Right lobe of liver (tissue), 6 donors: ENCODE measurements at regions not wholly inside any gene's neighbourhood (a gene's known extent, or its start where the extent isn't known, plus 50 kb on each side); places are given as distances from the start of the nearest gene placed in this dataset.

Experiments used
- ATAC-seq, 4 donors: fragments of 200-7000 bp; cut with Tn5 transposase; one replicate each; pipeline ENCODE4 v1.9.1; 2020; ENCODE audit warnings: mild to moderate bottlenecking in 4 of 4, moderate library complexity in 4 of 4
- DNase-seq, 3 donors: peaks; one replicate each; pipeline ENCODE4 v3.0.0-alpha.2; 2020
- H3K27ac ChIP-seq, 3 donors: fragments of 200-600 bp; one replicate each; pipeline ENCODE4 v1.8.0; 2022
- H3K27me3 ChIP-seq, 2 donors: fragments of 200-600 bp; one replicate each; pipeline ENCODE4 v1.8.0; 2022
- H3K36me3 ChIP-seq, 4 donors: fragments of 200-600 bp; sonication (generic) in 1 of 4; one replicate each; pipeline versions ENCODE4 v1.5.1 to v1.8.0; 2017 to 2022; ENCODE audit warnings: control low read depth in 1 of 4
- H3K4me1 ChIP-seq, 4 donors: fragments of 200-600 bp; sonication (generic) in 1 of 4; one replicate each; pipeline versions ENCODE4 v1.5.1 to v1.8.0; 2017 to 2022; ENCODE audit warnings: control low read depth in 1 of 4
- H3K4me3 ChIP-seq, 3 donors: fragments of 200-600 bp; one replicate each; pipeline ENCODE4 v1.8.0; 2022
- H3K9me3 ChIP-seq, 4 donors: fragments of 200-600 bp; sonication (generic) in 1 of 4; one replicate each; pipeline versions ENCODE4 v1.5.1 to v1.8.0; 2017 to 2022; ENCODE audit warnings: control low read depth in 1 of 4
- CTCF ChIP-seq, 4 donors: fragments of 200-600 bp in 3 of 4; fragments of 450-650 bp in 1 of 4; IDR thresholded peaks; one replicate each; pipeline versions ENCODE4 v1.5.1 to v1.8.0; 2016 to 2022; ENCODE audit warnings: antibody characterized with exemption in 4 of 4, mild to moderate bottlenecking in 2 of 4
- POLR2A ChIP-seq: fragments of 450-650 bp; IDR thresholded peaks from one replicate; pipeline ENCODE4 v1.6.1; 2017; ENCODE audit warnings: antibody characterized with exemption, mild to moderate bottlenecking
- WGBS: methylation state at CpG from one replicate; pipeline ENCODE4 v1.1.6; 2018; ENCODE audit warnings: low coverage, low lambda C conversion rate; ENCODE audit not compliant: insufficient coverage; ENCODE audit errors: missing lambda C conversion rate; 5-methylcytosine and 5-hydroxymethylcytosine counted together
- intact Hi-C, 2 donors: fragments of 100-400 bp; cut with DNase I; formaldehyde crosslinking; loops; one replicate each; pipeline versions ENCODE4 v1.11.2 to v1.14.1; 2022
- donor health status: DM: no; HTN: yes; CAD: no.
- donor health status: DM: no; HTN: no; CAD: no.
- donor health status: DM: no; HTN: no; CAD: no.
- donor health status: DM: no; HTN: yes; CAD: no.
- donor health status: DM: no; HTN: yes; CAD: no.

- TF ChIP-seq CTCF (IDR thresholded peaks at IDR 0.05) (no peak), POLR2A (no peak)
- ATAC-seq = no peak
- no peaks in the 10 kb centered on the region for H3K9me3 ChIP-seq
- no peak overlapping the region for H3K4me3 ChIP-seq
- 32% methylated on average over 3 of the region's 3 CpGs for WGBS
- no peak overlapping the region for H3K27ac ChIP-seq
- no peaks in the 10 kb centered on the region for H3K4me1 ChIP-seq
- DNase-seq = no peak
- peaks cover 0 to 4% of the 10 kb centered on the region in 2 donors for H3K27me3 ChIP-seq
- intact Hi-C loops = no loop called here
- H3K36me3 ChIP-seq = no peaks in the 10 kb centered on the region
Observed at GRCh38 chr14:44780989-44781388, 180.8 kb downstream of the KLHL28 start.

GRCh38 chr14:44778604-44779003, 183.1 kb downstream of the KLHL28 start:
- ATAC-seq = no peak

GRCh38 chr14:44777584-44777983, 184.2 kb downstream of the KLHL28 start:
- DNase-seq (no peak), ATAC-seq (no peak)
- Histone ChIP-seq H3K4me3 (no peak overlapping the region), H3K27me3 (no peaks in the 10 kb centered on the region), H3K4me1 (no peaks in the 10 kb centered on the region), H3K9me3 (no peaks in the 10 kb centered on the region), H3K36me3 (no peaks in the 10 kb centered on the region), H3K27ac (no peak overlapping the region)
- TF ChIP-seq CTCF (IDR thresholded peaks at IDR 0.05) (no peak), POLR2A (no peak)
- WGBS = 58% methylated on average over 5 of the region's 5 CpGs
- intact Hi-C loops = no loop called here

More at GRCh38 chr14:44778604-44779003, 183.1 kb downstream of the KLHL28 start:
- no peak for DNase-seq
- TF ChIP-seq CTCF (IDR thresholded peaks at IDR 0.05) (no peak), POLR2A (no peak)
- 0% methylated on average over 2 of the region's 2 CpGs for WGBS
- intact Hi-C loops = no loop called here
- Histone ChIP-seq H3K36me3 (no peaks in the 10 kb centered on the region), H3K27ac (no peak overlapping the region), H3K9me3 (no peaks in the 10 kb centered on the region), H3K4me3 (no peak overlapping the region), H3K27me3 (no peaks in the 10 kb centered on the region), H3K4me1 (no peaks in the 10 kb centered on the region)

GRCh38 chr14:44775248-44775647, 186.5 kb downstream of the KLHL28 start:
- H3K4me3 ChIP-seq = no peak overlapping the region
- H3K4me1 ChIP-seq = no peaks in the 10 kb centered on the region
- H3K27ac ChIP-seq = no peak overlapping the region
- H3K36me3 ChIP-seq = no peaks in the 10 kb centered on the region
- H3K27me3 ChIP-seq = no peaks in the 10 kb centered on the region
- H3K9me3 ChIP-seq = no peaks in the 10 kb centered on the region
- TF ChIP-seq CTCF (IDR thresholded peaks at IDR 0.05) = no peak
- no peak for TF ChIP-seq POLR2A
- 83% methylated on average over 3 of the region's 3 CpGs for WGBS
- intact Hi-C loops = no loop called here
- DNase-seq (no peak), ATAC-seq (peak in 1 of 4 donors; percentile 58)

- H3K27ac ChIP-seq = no peak overlapping the region
- no peaks in the 10 kb centered on the region for H3K9me3 ChIP-seq
- no peaks in the 10 kb centered on the region for H3K36me3 ChIP-seq
- H3K27me3 ChIP-seq = no peaks in the 10 kb centered on the region
- DNase-seq = no peak
- ATAC-seq = no peak
- intact Hi-C loops = no loop called here
- 37% methylated on average over 2 of the region's 2 CpGs for WGBS
- TF ChIP-seq POLR2A = no peak
- no peak for TF ChIP-seq CTCF (IDR thresholded peaks at IDR 0.05)
- H3K4me1 ChIP-seq = no peaks in the 10 kb centered on the region
- no peak overlapping the region for H3K4me3 ChIP-seq
Observed at GRCh38 chr14:44774396-44774795, 187.4 kb downstream of the KLHL28 start.
